ENCODE measurements at regions not wholly inside any gene's neighbourhood (a gene's known extent, or its start where the extent isn't known, plus 50 kb on each side); places are given as distances from the start of the nearest gene placed in this dataset.

DNA sequence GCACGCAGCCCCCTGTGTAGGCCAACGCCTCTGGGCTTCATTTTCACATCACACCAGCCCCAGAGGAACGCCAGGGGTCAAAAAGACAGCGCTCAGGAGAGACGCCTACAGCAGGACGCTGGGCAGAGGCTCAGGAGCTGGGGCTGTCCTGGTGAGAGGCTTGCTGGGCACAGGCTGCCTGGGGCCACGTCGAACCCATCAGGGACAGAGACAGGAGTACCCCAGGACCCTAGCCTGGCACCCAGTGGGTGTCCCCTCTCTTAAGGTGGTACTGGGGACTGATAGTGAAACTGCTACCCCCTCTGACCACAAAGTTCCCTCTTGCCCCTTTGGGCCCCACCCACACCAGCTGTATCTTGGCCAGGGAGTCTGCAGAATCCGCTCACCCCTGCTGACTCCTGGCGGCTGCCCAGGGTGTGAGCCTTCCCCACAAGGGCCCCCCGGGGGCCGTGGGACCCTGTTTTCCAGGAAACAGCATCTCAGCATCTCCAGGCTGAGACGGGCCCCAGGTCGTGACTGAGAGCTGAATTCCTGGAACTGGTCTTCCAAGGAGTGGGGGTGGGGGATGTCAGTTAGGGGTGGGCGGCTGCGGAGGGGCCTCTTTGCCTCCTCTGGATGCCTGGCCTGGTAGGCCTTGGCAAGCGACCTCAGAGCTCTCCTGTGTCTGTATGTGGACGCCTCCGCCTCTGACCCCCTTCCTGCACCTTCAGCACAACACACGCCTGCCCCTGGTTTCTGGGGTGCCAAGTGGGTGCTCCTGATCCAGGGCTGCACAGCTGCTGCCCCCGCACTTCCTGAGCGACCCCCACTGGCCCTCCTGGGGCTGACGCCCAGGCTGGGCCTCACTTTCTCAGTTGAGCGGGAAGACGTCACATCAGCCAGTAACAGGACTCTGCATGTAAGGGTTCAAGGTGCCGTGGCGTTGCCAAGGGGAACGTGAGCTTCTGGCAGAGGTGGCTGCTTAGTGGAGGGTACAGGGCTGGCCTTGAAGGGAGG, 321.9 kb upstream of the RTL1 start:
- H3K4me3 ChIP-seq (ENCODE audit: control insufficient read depth, low read depth, low read length), result no peak overlapping the region
- no peak for TF ChIP-seq CTCF (conservative IDR thresholded peaks at IDR 0.05; ENCODE audit: control insufficient read depth, insufficient read depth, low read depth, low read length)
- DNase-seq (ENCODE audit: low read depth), result no peak

- no peak for TF ChIP-seq CTCF (conservative IDR thresholded peaks at IDR 0.05; ENCODE audit: control insufficient read depth, insufficient read depth, low read depth, low read length)
These were observed 322.7 kb upstream of the RTL1 start for GRCh38 chr14:101226265-101226602.

DNA sequence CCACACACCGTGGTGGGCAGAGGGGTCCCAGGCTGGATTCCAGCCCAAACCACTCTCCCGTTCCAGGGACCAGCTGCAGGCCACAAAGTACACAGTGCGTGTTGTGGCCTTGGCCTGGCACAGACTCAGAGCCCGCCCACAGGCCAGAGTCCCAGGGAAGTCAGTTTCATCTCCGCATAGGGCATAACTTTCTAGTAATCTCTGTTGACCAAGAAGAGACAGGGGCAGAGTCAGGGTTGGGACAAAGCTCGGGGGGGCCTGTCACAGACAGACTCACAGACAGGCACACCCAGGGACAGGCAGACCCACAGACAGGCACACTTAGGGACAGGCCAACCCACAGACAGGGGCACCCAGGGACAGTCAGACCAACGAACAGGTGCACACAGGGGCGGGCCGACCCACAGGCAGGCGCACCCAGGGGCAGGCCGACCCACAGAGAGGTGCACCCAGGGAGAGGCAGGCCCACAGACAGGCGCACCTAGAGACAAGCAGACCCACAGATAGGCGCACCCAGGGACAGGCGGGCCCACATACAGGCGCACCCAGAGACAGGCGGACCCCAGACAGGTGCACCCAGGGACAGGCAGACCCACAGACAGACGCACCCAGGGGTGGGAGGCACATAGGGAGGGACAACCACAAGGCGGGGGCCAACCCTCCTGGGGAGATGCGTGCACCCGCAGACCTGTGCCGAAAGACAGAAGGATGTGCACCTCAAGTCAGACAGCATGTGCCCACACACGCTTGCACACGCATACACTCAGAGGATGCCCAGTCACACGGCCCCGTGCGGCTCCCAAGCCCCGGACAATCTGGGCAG, 323.3 kb upstream of the RTL1 start:
- DNase-seq (ENCODE audit: low read depth), result no peak
- no peak for TF ChIP-seq CTCF (conservative IDR thresholded peaks at IDR 0.05; ENCODE audit: control insufficient read depth, insufficient read depth, low read depth, low read length)
- H3K4me3 ChIP-seq (ENCODE audit: control insufficient read depth, low read depth, low read length), result no peak overlapping the region

More at GRCh38 chr14:101226265-101226602, 322.7 kb upstream of the RTL1 start:
- DNase-seq (ENCODE audit: low read depth), result no peak
- H3K4me3 ChIP-seq (ENCODE audit: control insufficient read depth, low read depth, low read length), result no peak overlapping the region

GRCh38 chr14:101227611-101228594, 324.4 kb upstream of the RTL1 start:
- no peak overlapping the region for H3K4me3 ChIP-seq (ENCODE audit: control insufficient read depth, low read depth, low read length)
- no peak for DNase-seq (ENCODE audit: low read depth)
- no peak for TF ChIP-seq CTCF (conservative IDR thresholded peaks at IDR 0.05; ENCODE audit: control insufficient read depth, insufficient read depth, low read depth, low read length)

- DNase-seq (ENCODE audit: low read depth), result no peak
- TF ChIP-seq CTCF (conservative IDR thresholded peaks at IDR 0.05; ENCODE audit: control insufficient read depth, insufficient read depth, low read depth, low read length), result no peak
- H3K4me3 ChIP-seq (ENCODE audit: control insufficient read depth, low read depth, low read length), result peak overlapping the region; percentile 10
These were observed 325.5 kb upstream of the RTL1 start for GRCh38 chr14:101228949-101229541.
